Stimulated activated CD8-positive, alpha-beta memory T cell treated with anti-CD3 and anti-CD28 coated beads, Interleukin-4, amount 100 ng/mL, for 1 hour (primary cell): ENCODE measurements at regions not wholly inside any gene's neighbourhood (a gene's known extent, or its start where the extent isn't known, plus 50 kb on each side); places are given as distances from the start of the nearest gene placed in this dataset.

ENCODE experiments used
- DNase-seq, 2 donors: peaks; one replicate each; pipeline ENCODE4 v3.0.0-alpha.2; 2020; ENCODE audit warnings: low read depth in 2 of 2, low spot score in 1 of 2

GRCh38 chr6:139760128-139760527, 385.7 kb upstream of the CITED2 start:
- no peak for DNase-seq

DNA sequence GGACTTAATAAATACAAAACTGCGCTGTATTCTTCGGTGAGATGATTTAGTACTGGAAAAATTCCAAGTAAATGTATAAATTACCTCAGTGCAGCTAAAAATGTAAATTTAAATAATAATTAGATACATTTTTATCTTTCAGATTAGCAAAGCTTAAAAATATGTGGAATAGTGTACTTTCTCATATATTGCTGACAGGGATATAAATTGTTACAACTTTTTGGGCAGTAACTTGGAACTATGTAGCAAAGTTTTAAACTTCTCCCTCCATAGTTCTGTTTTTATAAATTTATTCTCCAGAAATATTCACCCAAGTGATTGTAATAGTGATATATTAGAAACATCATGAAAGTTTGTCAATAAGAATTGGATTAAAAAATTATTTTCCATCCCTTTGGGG, 384.6 kb upstream of the CITED2 start:
- no peak for DNase-seq

- no peak for DNase-seq
Observed at GRCh38 chr6:139758209-139758611, 383.8 kb upstream of the CITED2 start.

- no peak for DNase-seq
Observed at GRCh38 chr6:139757784-139758183, 383.3 kb upstream of the CITED2 start.

DNA sequence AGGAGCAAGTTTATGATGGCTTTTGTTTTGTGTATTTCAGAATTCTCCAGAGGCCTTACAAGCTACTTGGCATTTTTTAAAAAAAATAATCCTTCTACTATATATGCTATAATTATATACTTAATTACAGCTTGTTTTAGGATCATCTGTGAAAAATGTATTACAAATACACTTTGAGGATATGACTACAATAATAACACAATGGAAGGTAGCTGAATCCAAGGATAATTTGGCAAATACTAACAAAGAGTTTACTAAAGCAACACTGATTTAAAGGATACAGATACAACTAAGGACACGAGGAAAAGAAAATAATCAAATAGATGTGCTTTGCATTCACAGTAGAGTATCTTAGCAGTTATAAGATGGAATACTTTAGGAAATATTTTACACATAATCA, 381.9 kb upstream of the CITED2 start:
- DNase-seq: no peak

DNA sequence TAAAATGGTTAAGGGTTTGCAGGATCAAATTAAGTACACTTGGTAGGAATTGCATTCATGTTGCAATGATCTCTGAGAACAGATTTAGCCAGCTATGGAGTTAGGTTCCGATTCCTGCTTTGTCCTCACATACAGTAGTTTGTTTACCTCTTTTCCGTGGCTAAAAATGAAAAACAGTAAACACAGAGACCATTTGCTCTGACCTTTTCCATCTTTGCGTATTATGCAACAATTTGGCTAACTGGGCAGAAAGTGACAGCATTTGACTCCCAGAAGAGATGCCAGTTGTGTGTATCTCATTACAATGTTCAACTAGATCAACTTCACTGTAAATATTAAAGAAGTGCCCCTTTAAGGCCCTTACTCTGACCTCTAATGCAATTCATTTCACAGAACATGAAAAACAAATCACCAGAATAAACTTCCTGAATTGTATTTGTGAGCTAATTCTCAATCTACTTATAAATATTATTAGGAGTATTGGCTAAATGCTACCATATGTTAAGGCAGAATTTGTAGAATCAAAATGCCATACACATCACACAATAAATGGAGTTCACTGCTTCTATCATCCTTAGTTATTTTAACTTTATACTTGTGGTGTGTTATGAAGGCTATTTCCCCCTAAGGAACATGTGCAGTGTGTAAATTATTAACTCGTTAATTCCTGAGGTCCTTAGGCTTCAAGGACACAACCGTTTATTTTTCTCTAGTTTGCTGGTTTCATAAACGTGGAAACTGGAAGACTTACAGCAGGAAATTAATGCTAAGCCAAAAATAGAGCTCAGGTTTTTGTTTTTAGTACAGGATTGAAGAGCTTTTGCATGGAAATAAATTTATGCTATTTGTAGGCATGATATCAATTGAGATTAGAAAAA, 380.7 kb upstream of the CITED2 start:
- DNase-seq: no peak

GRCh38 chr6:139753198-139753861, 378.9 kb upstream of the CITED2 start:
- DNase-seq: no peak

GRCh38 chr6:139752086-139752485, 377.6 kb upstream of the CITED2 start:
- no peak for DNase-seq

- DNase-seq: no peak
Observed at GRCh38 chr6:139751179-139751578, 376.7 kb upstream of the CITED2 start.

DNA sequence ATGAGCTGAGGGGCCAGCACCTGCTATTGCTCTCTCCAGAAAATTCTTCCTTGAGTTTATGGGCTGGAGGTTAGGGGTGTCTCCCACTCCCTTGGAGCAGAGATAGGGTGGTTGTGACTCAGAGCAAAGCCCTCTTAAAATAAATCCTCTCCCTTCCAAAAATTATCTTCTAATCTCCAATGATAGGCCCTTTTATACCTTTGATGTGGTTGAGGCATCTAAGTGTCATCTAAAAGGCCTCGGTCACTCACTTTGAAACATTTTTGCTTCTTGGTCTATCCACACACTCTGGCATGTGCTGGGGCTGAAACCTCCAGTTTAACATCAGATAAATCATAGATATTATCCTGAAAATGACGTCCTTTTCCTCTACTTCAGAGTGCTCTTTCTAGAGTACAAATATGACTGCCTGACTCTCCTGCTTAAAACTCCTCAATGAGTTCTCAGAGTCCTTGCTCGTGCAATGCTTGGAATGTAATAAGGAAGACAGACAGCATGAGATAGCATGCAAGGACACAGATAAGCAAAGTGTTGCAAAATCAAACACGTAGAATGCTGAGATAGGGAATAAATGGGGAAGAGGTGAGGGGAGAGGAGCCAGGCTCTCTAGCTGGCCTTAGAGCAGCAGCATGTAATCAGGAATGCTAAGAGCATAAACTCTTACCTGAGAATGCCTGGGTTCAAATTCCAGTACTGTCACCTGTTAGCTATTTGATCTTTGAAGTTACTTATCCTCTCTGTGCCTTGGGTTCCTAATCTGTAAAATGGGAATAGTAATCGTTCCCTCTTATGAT, 374.1 kb upstream of the CITED2 start:
- no peak for DNase-seq

DNA sequence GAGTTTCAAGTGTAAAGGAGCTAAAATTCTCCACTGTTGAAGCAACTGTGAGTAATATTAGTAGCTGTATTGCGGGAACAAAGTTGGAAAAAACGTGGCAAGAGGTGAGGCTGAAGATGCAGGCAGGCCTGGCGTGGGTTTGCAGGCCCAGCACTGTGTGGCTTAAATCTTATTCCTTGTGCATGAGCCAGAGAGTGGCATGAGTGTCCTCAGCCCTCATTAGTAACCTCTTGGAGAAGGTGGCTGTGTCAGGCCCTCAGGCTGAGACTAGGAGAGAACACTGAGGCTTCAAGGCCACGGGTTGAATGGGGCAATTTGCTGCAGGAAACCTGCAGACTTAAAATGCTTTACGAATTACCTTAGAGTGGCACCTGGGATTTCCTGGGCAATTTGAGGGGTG, 372.7 kb upstream of the CITED2 start:
- no peak for DNase-seq

DNA sequence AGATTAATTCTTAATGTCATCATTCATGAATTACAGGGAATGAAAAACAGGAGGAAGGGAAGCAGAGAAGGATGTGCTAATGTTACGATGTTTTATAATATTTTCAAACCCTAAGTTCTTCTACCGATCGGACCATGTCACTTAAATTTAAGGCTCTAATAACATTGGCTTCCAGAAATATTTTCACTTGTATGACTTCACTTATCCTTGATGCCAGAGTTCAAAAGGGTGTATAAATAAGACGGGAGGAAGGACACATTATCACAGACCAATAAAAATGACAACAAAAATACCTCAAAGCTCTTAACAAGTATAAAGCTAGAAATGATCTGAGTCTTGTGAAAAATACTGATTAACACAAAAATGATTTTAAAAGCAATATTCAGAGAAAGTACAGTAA, 370.4 kb upstream of the CITED2 start:
- no peak for DNase-seq

- DNase-seq: no peak
Observed at GRCh38 chr6:139743664-139744437, 369.4 kb upstream of the CITED2 start.

DNA sequence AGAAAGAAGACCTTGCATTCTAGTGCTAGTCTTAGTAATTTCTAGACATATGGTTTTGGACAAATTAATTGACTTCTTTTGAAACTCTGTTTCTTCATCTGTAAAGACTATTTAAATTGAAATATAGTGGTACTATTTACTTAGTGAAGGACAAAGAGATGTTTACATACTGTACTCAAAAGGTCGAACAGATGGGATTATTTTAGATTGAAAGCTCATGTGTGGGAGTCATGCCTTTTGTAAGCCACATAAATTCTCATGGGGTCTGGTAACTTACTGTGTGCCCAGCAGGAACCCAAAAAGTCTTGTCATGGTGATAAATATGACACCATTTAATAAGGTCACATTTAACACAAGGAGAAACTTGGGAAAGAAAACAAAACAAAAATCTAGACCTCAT, 368.2 kb upstream of the CITED2 start:
- DNase-seq: no peak

DNA sequence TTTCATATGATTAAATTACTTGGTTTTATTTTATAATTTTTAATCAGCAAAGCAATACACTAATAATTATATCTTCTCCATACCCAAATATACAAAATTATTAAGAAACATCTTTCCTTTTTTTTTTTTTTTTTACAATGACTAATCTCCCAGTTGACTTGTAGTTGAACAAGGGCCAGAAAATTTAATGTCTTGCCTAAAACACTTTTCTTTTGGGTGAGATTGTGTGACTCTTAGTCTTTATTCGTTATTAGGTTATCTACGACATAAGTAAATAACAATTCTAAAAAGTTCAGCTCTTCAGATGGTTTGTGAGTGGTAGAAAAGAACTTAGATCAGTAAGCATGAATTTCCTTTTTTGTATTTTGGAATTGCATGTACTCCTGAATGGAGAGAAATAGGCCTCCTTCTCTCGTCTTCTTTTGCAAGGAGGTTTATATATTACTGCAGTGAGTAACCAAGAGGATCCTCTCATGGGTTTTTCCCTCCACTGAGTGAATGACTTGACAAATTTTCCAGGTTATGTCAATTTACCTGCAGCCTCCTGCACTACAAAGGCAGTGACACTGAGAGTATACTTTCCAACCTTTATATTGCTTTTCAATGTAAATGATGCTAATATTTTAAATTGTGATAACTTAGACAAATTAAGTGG, 364.5 kb upstream of the CITED2 start:
- no peak for DNase-seq

DNA sequence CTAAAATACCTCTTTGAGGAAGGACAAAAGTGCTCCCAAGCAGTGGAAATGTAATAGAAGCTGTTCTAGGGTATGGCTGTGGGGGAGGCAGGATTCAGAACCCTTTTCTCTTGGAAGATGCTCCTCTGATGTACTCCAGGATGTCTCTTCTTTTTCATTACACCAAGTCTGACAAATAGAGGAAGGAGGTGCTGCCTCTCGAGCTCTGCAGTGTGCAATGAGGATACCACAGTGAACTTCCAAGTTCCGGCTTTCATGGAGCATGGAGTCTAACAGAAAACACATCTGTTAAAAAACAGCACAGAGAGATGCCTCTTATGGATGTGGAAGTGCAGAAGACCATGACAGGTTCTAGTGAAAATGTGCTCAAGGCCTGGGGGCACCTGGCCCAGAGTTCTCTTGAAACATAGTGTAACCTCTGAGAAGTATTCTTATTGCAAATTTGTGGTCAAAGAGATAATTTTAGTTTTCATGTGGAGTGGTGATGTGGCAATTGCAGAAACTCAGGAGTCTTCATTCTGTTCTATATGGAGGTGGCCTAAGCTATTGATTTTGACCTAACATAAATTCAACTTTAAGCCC, 362.0 kb upstream of the CITED2 start:
- DNase-seq: no peak

DNA sequence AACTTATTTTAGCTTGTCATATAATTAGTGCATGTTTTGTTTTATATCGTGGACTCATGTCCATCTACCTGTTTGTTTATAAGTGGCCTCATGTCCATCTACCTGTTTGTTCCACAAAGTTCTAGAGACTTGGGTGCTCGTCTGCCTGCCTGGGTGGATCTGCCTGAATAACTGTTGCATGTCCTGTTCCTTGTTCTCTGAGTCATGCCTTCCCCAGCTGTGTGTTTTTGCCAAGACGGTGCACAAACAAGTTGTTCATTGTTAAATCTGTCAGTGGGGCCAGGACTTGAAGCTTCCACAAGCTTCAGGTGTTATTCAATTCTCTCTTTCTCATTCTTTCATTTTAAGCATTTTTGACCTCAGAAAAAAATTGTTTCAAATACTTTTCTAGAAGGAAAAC, 358.0 kb upstream of the CITED2 start:
- no peak for DNase-seq

GRCh38 chr6:139730340-139730974, 356.0 kb upstream of the CITED2 start:
- no peak for DNase-seq

GRCh38 chr6:139728876-139729427, 354.5 kb upstream of the CITED2 start:
- DNase-seq: no peak
